ENCODE measurements at regions not wholly inside any gene's neighbourhood (a gene's known extent, or its start where the extent isn't known, plus 50 kb on each side); places are given as distances from the start of the nearest gene placed in this dataset.
"Not testable (repeated sequence)": the region's sequence is repeated elsewhere in the genome, so short reads cannot be mapped to it uniquely, and the experiment has no call there.

GRCh38 chr7:12833829-12834228 lies 146.4 kb downstream of the ARL4A start:
- DNase-seq = no peak

- DNase-seq = no peak
Measured at GRCh38 chr7:12834782-12835181, 147.3 kb downstream of the ARL4A start.

- DNase-seq = no peak
Measured at GRCh38 chr7:12839508-12840153, 152.2 kb downstream of the ARL4A start.

GRCh38 chr7:12844732-12845131 lies 157.3 kb downstream of the ARL4A start:
- not testable (repeated sequence) for DNase-seq

GRCh38 chr7:12847001-12847400 lies 159.6 kb downstream of the ARL4A start:
- DNase-seq = no peak

- no peak for DNase-seq
Measured at GRCh38 chr7:12851142-12851541, 163.7 kb downstream of the ARL4A start.

GRCh38 chr7:12851841-12852240 lies 164.4 kb downstream of the ARL4A start:
- DNase-seq = no peak

GRCh38 chr7:12855036-12855435 lies 167.6 kb downstream of the ARL4A start:
- no peak for DNase-seq

- DNase-seq = no peak
Measured at GRCh38 chr7:12859761-12860160, 172.3 kb downstream of the ARL4A start.

- DNase-seq = no peak
Measured at GRCh38 chr7:12861070-12861469, 173.6 kb downstream of the ARL4A start.

GRCh38 chr7:12862146-12862545 lies 174.7 kb downstream of the ARL4A start:
- DNase-seq = no peak

GRCh38 chr7:12864470-12865046 lies 177.1 kb downstream of the ARL4A start:
- DNase-seq = no peak

- DNase-seq = no peak
Measured at GRCh38 chr7:12865593-12865992, 178.2 kb downstream of the ARL4A start.

GRCh38 chr7:12866207-12866606 lies 178.8 kb downstream of the ARL4A start:
- no peak for DNase-seq

GRCh38 chr7:12868027-12868426 lies 180.6 kb downstream of the ARL4A start:
- no peak for DNase-seq

GRCh38 chr7:12870219-12870618 lies 182.8 kb downstream of the ARL4A start:
- no peak for DNase-seq

GRCh38 chr7:12872487-12872886 lies 185.1 kb downstream of the ARL4A start:
- no peak for DNase-seq

- no peak for DNase-seq
Measured at GRCh38 chr7:12873571-12873970, 186.1 kb downstream of the ARL4A start.

- no peak for DNase-seq
Measured at GRCh38 chr7:12879139-12879538, 191.7 kb downstream of the ARL4A start.

- DNase-seq = no peak
Measured at GRCh38 chr7:12881712-12882111, 194.3 kb downstream of the ARL4A start.

- DNase-seq = no peak
Measured at GRCh38 chr7:12882710-12883109, 195.3 kb downstream of the ARL4A start.

- no peak for DNase-seq
Measured at GRCh38 chr7:12884033-12884432, 196.6 kb downstream of the ARL4A start.

- DNase-seq = no peak
Measured at GRCh38 chr7:12884856-12885440, 197.5 kb downstream of the ARL4A start.

GRCh38 chr7:12888717-12889116 lies 201.3 kb downstream of the ARL4A start:
- DNase-seq = no peak

- no peak for DNase-seq
Measured at GRCh38 chr7:12889391-12889790, 202.0 kb downstream of the ARL4A start.
